Fibroblast of villous mesenchyme (primary cell): ENCODE measurements at regions not wholly inside any gene's neighbourhood (a gene's known extent, or its start where the extent isn't known, plus 50 kb on each side); places are given as distances from the start of the nearest gene placed in this dataset.

Experiments
- DNase-seq: peaks from one replicate; pipeline ENCODE4 v3.0.0-alpha.2; 2010; ENCODE audit warnings: low read depth
- H3K4me3 ChIP-seq: 2 replicates; pipeline ENCODE4 v1.5.1; 2011; ENCODE audit warnings: low read depth, mild to moderate bottlenecking, low read length
- CTCF ChIP-seq: IDR thresholded peaks from 2 replicates; pipeline ENCODE4 v1.5.1; 2012; ENCODE audit warnings: low read depth, mild to moderate bottlenecking, low read length; ENCODE audit not compliant: insufficient read depth

- TF ChIP-seq CTCF: no peak
- no peak for DNase-seq
- no peak overlapping the region for H3K4me3 ChIP-seq
Observed at GRCh38 chr2:71788601-71789240, 335.4 kb downstream of the DYSF start.

GRCh38 chr2:71788186-71788525 lies 334.8 kb downstream of the DYSF start:
- no peak overlapping the region for H3K4me3 ChIP-seq
- TF ChIP-seq CTCF: no peak
- no peak for DNase-seq

- H3K4me3 ChIP-seq: no peak overlapping the region
- TF ChIP-seq CTCF: no peak
- DNase-seq: no peak
Observed at GRCh38 chr2:71787476-71788185, 334.3 kb downstream of the DYSF start.

DNA sequence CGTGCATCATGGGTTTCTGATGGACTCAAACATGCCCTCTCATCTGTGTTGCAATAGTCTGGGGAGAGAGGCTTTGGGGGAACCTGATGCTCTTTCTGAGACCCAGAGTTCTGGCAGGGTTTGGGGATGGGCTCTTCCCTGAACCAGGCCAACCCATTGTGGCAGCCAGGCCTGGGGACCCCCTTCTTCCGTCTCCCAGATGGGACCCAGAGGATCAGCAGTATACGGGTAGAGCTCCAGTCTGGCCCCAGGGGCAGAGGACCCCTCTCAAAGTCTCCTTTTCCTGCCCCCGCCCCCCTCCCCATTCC lies 333.7 kb downstream of the DYSF start:
- H3K4me3 ChIP-seq: no peak overlapping the region
- no peak for DNase-seq
- no peak for TF ChIP-seq CTCF

GRCh38 chr2:71786291-71787107 lies 333.1 kb downstream of the DYSF start:
- DNase-seq: no peak
- no peak overlapping the region for H3K4me3 ChIP-seq
- TF ChIP-seq CTCF: no peak

- no peak for TF ChIP-seq CTCF
- no peak overlapping the region for H3K4me3 ChIP-seq
- DNase-seq: no peak
Observed at GRCh38 chr2:71785516-71785981, 332.2 kb downstream of the DYSF start.
